HG03469 (cell line): ENCODE measurements at regions not wholly inside any gene's neighbourhood (a gene's known extent, or its start where the extent isn't known, plus 50 kb on each side); places are given as distances from the start of the nearest gene placed in this dataset.
"Not testable (repeated sequence)": the region's sequence is repeated elsewhere in the genome, so short reads cannot be mapped to it uniquely, and the experiment has no call there.

Source experiments
- ATAC-seq: cut with Tn5 transposase; IDR thresholded peaks from one replicate; pipeline ENCODE4 v1.9.1; 2021; ENCODE audit warnings: mild to moderate bottlenecking, moderate library complexity, moderate number of reproducible peaks; ENCODE audit not compliant: unreplicated experiment

- no peak for ATAC-seq
These were observed 114.1 kb downstream of the FAR1 start for GRCh38 chr11:13782390-13783075.

GRCh38 chr11:13784441-13784840 is 116.0 kb downstream of the FAR1 start:
- no peak for ATAC-seq

- ATAC-seq: no peak
These were observed 116.4 kb downstream of the FAR1 start for GRCh38 chr11:13784855-13785254.

GRCh38 chr11:13786688-13787087 is 118.2 kb downstream of the FAR1 start:
- no peak for ATAC-seq

- not testable (repeated sequence) for ATAC-seq
These were observed 129.1 kb downstream of the FAR1 start for GRCh38 chr11:13797616-13798015.

GRCh38 chr11:13800901-13801300 is 132.4 kb downstream of the FAR1 start:
- no peak for ATAC-seq

GRCh38 chr11:13818325-13818724 is 144.2 kb upstream of the SPON1 start:
- ATAC-seq: no peak

GRCh38 chr11:13826505-13827278 is 135.8 kb upstream of the SPON1 start:
- no peak for ATAC-seq

- no peak for ATAC-seq
These were observed 130.8 kb upstream of the SPON1 start for GRCh38 chr11:13831696-13832095.

GRCh38 chr11:13834463-13834862 is 128.1 kb upstream of the SPON1 start:
- ATAC-seq: no peak

- ATAC-seq: no peak
These were observed 125.9 kb upstream of the SPON1 start for GRCh38 chr11:13836666-13837065.

GRCh38 chr11:13837286-13837685 is 125.2 kb upstream of the SPON1 start:
- no peak for ATAC-seq

GRCh38 chr11:13841393-13841792 is 121.1 kb upstream of the SPON1 start:
- no peak for ATAC-seq

- ATAC-seq: no peak
These were observed 114.5 kb upstream of the SPON1 start for GRCh38 chr11:13848031-13848430.

GRCh38 chr11:13850231-13851005 is 112.1 kb upstream of the SPON1 start:
- no peak for ATAC-seq

GRCh38 chr11:13851691-13852090 is 110.8 kb upstream of the SPON1 start:
- no peak for ATAC-seq

- no peak for ATAC-seq
These were observed 110.0 kb upstream of the SPON1 start for GRCh38 chr11:13852481-13852880.

- no peak for ATAC-seq
These were observed 104.7 kb upstream of the SPON1 start for GRCh38 chr11:13857828-13858227.

- no peak for ATAC-seq
These were observed 102.6 kb upstream of the SPON1 start for GRCh38 chr11:13859892-13860291.

- ATAC-seq: no peak
These were observed 101.1 kb upstream of the SPON1 start for GRCh38 chr11:13861411-13861810.

GRCh38 chr11:13862845-13863392 is 99.6 kb upstream of the SPON1 start:
- ATAC-seq: no peak
